Neural progenitor cell (in vitro differentiated cells): ENCODE measurements at regions not wholly inside any gene's neighbourhood (a gene's known extent, or its start where the extent isn't known, plus 50 kb on each side); places are given as distances from the start of the nearest gene placed in this dataset.

Experiments
- DNase-seq: peaks from one replicate; pipeline ENCODE4 v3.0.0-alpha.2; 2016; ENCODE audit warnings: low spot score
- H2AFZ ChIP-seq: fragments of 200-600 bp; sonication (generic); replicated peaks from 2 replicates; pipeline ENCODE4 v1.6.1; 2016; ENCODE audit warnings: antibody characterized with exemption
- H3F3A ChIP-seq: fragments of 200-600 bp; sonication (generic); 2 replicates; pipeline ENCODE4 v1.6.1; 2016; ENCODE audit warnings: antibody characterized with exemption, low read depth
- H3K27ac ChIP-seq: fragments of 200-600 bp; sonication (generic); 2 replicates; pipeline ENCODE4 v1.5.1; 2016; ENCODE audit warnings: mild to moderate bottlenecking
- H3K27me3 ChIP-seq: fragments of 200-600 bp; sonication (generic); 2 replicates; pipeline ENCODE4 v1.6.1; 2016; ENCODE audit warnings: mild to moderate bottlenecking, moderate library complexity
- H3K36me3 ChIP-seq: fragments of 200-600 bp; sonication (generic); 2 replicates; pipeline ENCODE4 v1.5.1; 2016
- H3K4me1 ChIP-seq: fragments of 200-600 bp; sonication (generic); 2 replicates; pipeline ENCODE4 v1.6.1; 2016; ENCODE audit warnings: mixed run types
- H3K4me2 ChIP-seq: fragments of 200-600 bp; sonication (generic); 2 replicates; pipeline ENCODE4 v1.6.1; 2016
- H3K4me3 ChIP-seq: fragments of 200-600 bp; sonication (generic); 2 replicates; pipeline ENCODE4 v1.5.1; 2016
- H3K79me2 ChIP-seq: fragments of 200-600 bp; sonication (generic); 2 replicates; pipeline ENCODE4 v1.6.1; 2016; ENCODE audit warnings: low read depth
- H3K9ac ChIP-seq: fragments of 200-600 bp; sonication (generic); 2 replicates; pipeline ENCODE4 v1.6.1; 2016
- H3K9me3 ChIP-seq: fragments of 200-600 bp; sonication (generic); 2 replicates; pipeline ENCODE4 v1.5.1; 2016; ENCODE audit warnings: low read depth
- H4K20me1 ChIP-seq: fragments of 200-600 bp; sonication (generic); 2 replicates; pipeline ENCODE4 v1.6.1; 2016; ENCODE audit warnings: low read depth
- H3K27ac Mint-ChIP-seq: 3 replicates; pipeline ENCODE4 v1.8.0; 2021; ENCODE audit warnings: mixed read lengths
- H3K27me3 Mint-ChIP-seq: 2 replicates; pipeline ENCODE4 v1.8.0; 2022; ENCODE audit warnings: low read depth, mild to moderate bottlenecking, inconsistent platforms, moderate library complexity, mixed read lengths; ENCODE audit not compliant: insufficient read depth
- H3K36me3 Mint-ChIP-seq: 3 replicates; pipeline ENCODE4 v1.8.0; 2021; ENCODE audit warnings: mixed read lengths
- H3K4me1 Mint-ChIP-seq: 3 replicates; pipeline ENCODE4 v1.8.0; 2021; ENCODE audit warnings: mixed read lengths
- H3K4me3 Mint-ChIP-seq: 3 replicates; pipeline ENCODE4 v1.8.0; 2021; ENCODE audit warnings: mild to moderate bottlenecking, moderate library complexity, mixed read lengths
- H3K9me3 Mint-ChIP-seq: 3 replicates; pipeline ENCODE4 v1.8.0; 2020; ENCODE audit warnings: mixed read lengths
- EZH2 ChIP-seq: fragments of 200-600 bp; sonication (generic); IDR thresholded peaks from 2 replicates; pipeline ENCODE4 v1.6.1; 2017; ENCODE audit warnings: antibody characterized with exemption, mild to moderate bottlenecking, moderate library complexity
- EZH2phosphoT487 ChIP-seq: fragments of 200-600 bp; sonication (generic); IDR thresholded peaks from 2 replicates; pipeline ENCODE4 v1.6.1; 2017; ENCODE audit warnings: antibody characterized with exemption
- TF ChIP-seq, protein P1 (sequence below): fragments of 200-600 bp; sonication (generic); IDR thresholded peaks from 2 replicates; pipeline ENCODE4 v1.5.1; 2017; ENCODE audit warnings: antibody characterized with exemption, mild to moderate bottlenecking

DNA sequence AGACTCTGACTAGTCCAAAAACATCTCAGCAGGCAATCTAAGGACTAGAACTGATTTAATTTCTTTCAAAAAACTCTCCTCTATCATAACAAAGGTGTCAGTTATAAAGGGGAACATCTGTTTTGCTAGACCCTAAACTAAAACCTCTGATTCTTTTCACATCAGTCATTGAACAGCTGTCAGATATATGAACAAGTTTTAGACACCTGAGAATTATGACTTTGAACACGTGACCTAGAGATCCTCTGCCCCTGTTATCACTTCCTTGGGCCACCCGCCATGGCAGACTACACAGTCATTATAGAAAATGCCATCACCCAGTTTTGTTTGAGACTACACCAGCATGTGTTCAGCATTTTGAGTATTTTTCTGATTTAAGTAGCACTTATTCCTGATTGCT is 282.3 kb upstream of the TBL1XR1 start:
- H3K9me3 Mint-ChIP-seq: no peaks in the 10 kb centered on the region
- Histone ChIP-seq H3K27me3 (no peaks in the 10 kb centered on the region), H3K79me2 (no peaks in the 10 kb centered on the region), H3K9ac (no peak overlapping the region), H3K4me1 (peaks cover 23% of the 10 kb centered on the region), H3F3A (peaks cover 5% of the 10 kb centered on the region), H3K9me3 (no peaks in the 10 kb centered on the region), H3K4me2 (no peak overlapping the region), H3K4me3 (no peak overlapping the region), H3K36me3 (no peaks in the 10 kb centered on the region), H2AFZ (no peak overlapping the region), H3K27ac (no peak overlapping the region), H4K20me1 (no peaks in the 10 kb centered on the region)
- peaks cover 2% of the 10 kb centered on the region for H3K36me3 Mint-ChIP-seq
- H3K4me1 Mint-ChIP-seq: peaks cover 52% of the 10 kb centered on the region
- DNase-seq: no peak
- H3K4me3 Mint-ChIP-seq: no peak overlapping the region
- H3K27me3 Mint-ChIP-seq: no peaks in the 10 kb centered on the region
- TF ChIP-seq EZH2phosphoT487 (no peak), EZH2 (no peak)
- TF ChIP-seq, protein P1, sequence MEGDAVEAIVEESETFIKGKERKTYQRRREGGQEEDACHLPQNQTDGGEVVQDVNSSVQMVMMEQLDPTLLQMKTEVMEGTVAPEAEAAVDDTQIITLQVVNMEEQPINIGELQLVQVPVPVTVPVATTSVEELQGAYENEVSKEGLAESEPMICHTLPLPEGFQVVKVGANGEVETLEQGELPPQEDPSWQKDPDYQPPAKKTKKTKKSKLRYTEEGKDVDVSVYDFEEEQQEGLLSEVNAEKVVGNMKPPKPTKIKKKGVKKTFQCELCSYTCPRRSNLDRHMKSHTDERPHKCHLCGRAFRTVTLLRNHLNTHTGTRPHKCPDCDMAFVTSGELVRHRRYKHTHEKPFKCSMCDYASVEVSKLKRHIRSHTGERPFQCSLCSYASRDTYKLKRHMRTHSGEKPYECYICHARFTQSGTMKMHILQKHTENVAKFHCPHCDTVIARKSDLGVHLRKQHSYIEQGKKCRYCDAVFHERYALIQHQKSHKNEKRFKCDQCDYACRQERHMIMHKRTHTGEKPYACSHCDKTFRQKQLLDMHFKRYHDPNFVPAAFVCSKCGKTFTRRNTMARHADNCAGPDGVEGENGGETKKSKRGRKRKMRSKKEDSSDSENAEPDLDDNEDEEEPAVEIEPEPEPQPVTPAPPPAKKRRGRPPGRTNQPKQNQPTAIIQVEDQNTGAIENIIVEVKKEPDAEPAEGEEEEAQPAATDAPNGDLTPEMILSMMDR: no peak
- peak overlapping the region; percentile 75 for H3K27ac Mint-ChIP-seq

DNA sequence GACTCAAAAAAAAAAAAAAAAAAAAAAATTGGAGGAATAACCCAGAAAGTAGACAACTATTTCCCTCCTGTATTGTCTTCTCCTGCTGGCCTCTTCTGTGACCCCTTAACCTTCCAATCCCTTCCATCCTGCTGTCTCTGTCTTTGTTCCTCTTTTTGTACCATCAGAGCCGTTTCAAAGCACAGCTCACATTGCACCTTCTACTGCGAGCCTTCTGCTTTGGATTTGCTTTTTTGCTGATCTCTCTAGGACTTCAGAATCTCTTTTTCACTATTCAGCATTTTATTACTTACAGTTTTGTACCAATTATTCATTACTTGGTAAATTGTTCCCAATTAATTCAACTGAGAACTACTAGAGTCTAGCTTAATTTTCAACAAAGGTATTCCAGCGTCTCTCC is 284.0 kb upstream of the TBL1XR1 start:
- peak overlapping the region; percentile 66 for H3K4me2 ChIP-seq
- Mint-ChIP-seq H3K27ac (peak overlapping the region; percentile 2), H3K27me3 (no peaks in the 10 kb centered on the region), H3K4me3 (no peak overlapping the region), H3K36me3 (peaks cover 7% of the 10 kb centered on the region), H3K9me3 (peaks cover 15% of the 10 kb centered on the region), H3K4me1 (peaks cover 44% of the 10 kb centered on the region)
- no peaks in the 10 kb centered on the region for H3K27me3 ChIP-seq
- peaks cover 5% of the 10 kb centered on the region for H3F3A ChIP-seq
- no peaks in the 10 kb centered on the region for H3K79me2 ChIP-seq
- H3K4me3 ChIP-seq: peak overlapping the region; percentile 3
- H4K20me1 ChIP-seq: no peaks in the 10 kb centered on the region
- H3K9ac ChIP-seq: no peak overlapping the region
- peaks cover 4% of the 10 kb centered on the region for H3K9me3 ChIP-seq
- TF ChIP-seq EZH2phosphoT487 (no peak), EZH2 (no peak)
- TF ChIP-seq, protein P1: no peak
- peaks cover 23% of the 10 kb centered on the region for H3K4me1 ChIP-seq
- H3K36me3 ChIP-seq: no peaks in the 10 kb centered on the region
- DNase-seq: peak; percentile 30
- H3K27ac ChIP-seq: no peak overlapping the region
- no peak overlapping the region for H2AFZ ChIP-seq

DNA sequence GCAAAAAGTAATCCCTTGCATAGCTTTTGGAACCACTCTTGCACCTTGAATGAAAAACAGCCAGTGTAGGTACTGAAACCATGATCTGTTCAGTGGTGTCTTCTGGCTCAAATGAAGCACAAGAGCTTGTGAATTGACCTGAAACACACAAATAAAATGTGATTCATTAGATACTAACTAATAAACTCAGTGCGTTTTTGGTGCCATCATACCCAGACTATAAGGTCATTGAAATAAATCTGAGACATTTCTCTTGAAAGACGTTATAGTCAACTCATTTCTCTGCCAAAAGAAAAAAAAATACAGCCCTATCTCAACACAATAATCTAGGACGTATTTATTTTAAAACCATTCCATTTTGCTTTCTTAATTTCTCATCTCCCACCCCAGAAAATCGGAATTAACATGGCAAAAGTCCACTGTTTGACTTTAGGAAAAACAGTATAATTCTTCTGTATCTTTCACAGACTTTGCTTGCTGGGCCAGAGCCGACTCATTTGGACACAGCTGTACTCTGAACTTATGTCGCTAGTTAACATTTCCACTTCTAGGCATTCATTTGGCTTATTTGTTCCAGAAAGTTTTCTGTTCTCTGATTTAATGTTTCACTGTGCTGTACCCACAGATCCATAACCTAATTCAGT is 284.9 kb upstream of the TBL1XR1 start:
- Histone ChIP-seq H3K36me3 (no peaks in the 10 kb centered on the region), H3K27me3 (no peaks in the 10 kb centered on the region), H3K79me2 (no peaks in the 10 kb centered on the region), H3F3A (peaks cover 5% of the 10 kb centered on the region), H2AFZ (no peak overlapping the region), H3K4me2 (no peak overlapping the region), H3K9ac (no peak overlapping the region), H3K27ac (no peak overlapping the region), H3K9me3 (peaks cover 4% of the 10 kb centered on the region), H4K20me1 (no peaks in the 10 kb centered on the region), H3K4me1 (peaks cover 23% of the 10 kb centered on the region), H3K4me3 (no peak overlapping the region)
- Mint-ChIP-seq H3K4me1 (peaks cover 44% of the 10 kb centered on the region), H3K36me3 (peaks cover 7% of the 10 kb centered on the region), H3K4me3 (no peak overlapping the region), H3K27me3 (no peaks in the 10 kb centered on the region), H3K27ac (no peak overlapping the region), H3K9me3 (peaks cover 15% of the 10 kb centered on the region)
- DNase-seq: no peak
- TF ChIP-seq, protein P1: no peak
- no peak for TF ChIP-seq EZH2
- no peak for TF ChIP-seq EZH2phosphoT487
